ENCODE measurements at regions not wholly inside any gene's neighbourhood (a gene's known extent, or its start where the extent isn't known, plus 50 kb on each side); places are given as distances from the start of the nearest gene placed in this dataset.

GRCh38 chr5:125604104-125604503 lies 819.1 kb upstream of the GRAMD2B start:
- Histone ChIP-seq H3K23ac (ENCODE audit: low read length) (no peak overlapping the region), H2BK120ac (ENCODE audit: insufficient read depth, low read length, poor library complexity) (no peak overlapping the region), H3K14ac (ENCODE audit: low read length) (no peak overlapping the region), H3K27me3 (ENCODE audit: insufficient read depth, low read length) (no peaks in the 10 kb centered on the region), H3K9me3 (ENCODE audit: insufficient read depth, low read depth, low read length) (no peaks in the 10 kb centered on the region), H3K36me3 (ENCODE audit: control insufficient read depth in 1 of 2, insufficient read depth in 2 of 2, low read length in 2 of 2) (no peaks in the 10 kb centered on the region), H3K18ac (ENCODE audit: low read length) (no peak overlapping the region), H2BK12ac (ENCODE audit: low read length) (no peak overlapping the region), H3K79me1 (ENCODE audit: low read length) (no peaks in the 10 kb centered on the region), H3K4me3 (ENCODE audit: low read depth, low read length) (no peak overlapping the region), H3K4ac (ENCODE audit: low read depth, low read length) (no peak overlapping the region), H3K79me2 (ENCODE audit: control insufficient read depth, insufficient read depth, low read length, poor library complexity) (no peaks in the 10 kb centered on the region), H2AK5ac (ENCODE audit: low read length) (no peak overlapping the region), H3K4me2 (ENCODE audit: low read length) (no peak overlapping the region), H3K9ac (ENCODE audit: low read length) (no peak overlapping the region), H3K4me1 (ENCODE audit: control insufficient read depth in 1 of 2, insufficient read depth in 2 of 2, low read length in 2 of 2) (no peaks in the 10 kb centered on the region), H4K8ac (ENCODE audit: low read depth, low read length) (no peak overlapping the region), H3K27ac (ENCODE audit: low read depth, low read length) (no peak overlapping the region), H2AFZ (ENCODE audit: insufficient read depth, low read length, poor library complexity) (no peak overlapping the region), H4K12ac (ENCODE audit: low read depth, low read length) (no peak overlapping the region), H2BK5ac (ENCODE audit: low read depth, low read length, poor library complexity) (no peak overlapping the region), H4K91ac (ENCODE audit: low read depth, low read length) (no peak overlapping the region)
- no CpG with 5 or more reads among the region's 3 CpGs for WGBS (ENCODE audit: extremely low coverage, insufficient coverage, insufficient read length)
- no peak for DNase-seq

DNA sequence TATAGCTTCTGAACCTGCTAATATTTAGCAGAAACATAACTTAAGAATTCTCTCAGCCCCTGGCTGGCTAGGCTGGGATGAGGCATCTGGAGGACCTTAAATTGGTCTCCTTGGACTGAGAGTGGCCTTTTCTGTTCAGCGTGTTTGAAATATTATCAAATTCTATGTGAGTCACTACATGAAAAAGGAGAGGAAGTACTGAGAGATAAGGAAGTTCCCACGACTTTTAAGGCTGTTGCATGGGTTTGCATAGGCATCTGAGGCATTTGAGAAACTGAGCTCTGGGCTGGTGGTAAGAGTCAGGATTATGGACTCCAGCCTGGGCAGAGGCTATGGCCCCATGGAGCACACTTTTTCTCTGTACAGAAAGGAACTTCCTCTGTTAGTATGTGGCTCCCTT lies 816.2 kb upstream of the GRAMD2B start:
- H3K27me3 ChIP-seq (ENCODE audit: insufficient read depth, low read length) = no peaks in the 10 kb centered on the region
- no peak overlapping the region for H3K14ac ChIP-seq (ENCODE audit: low read length)
- no peak overlapping the region for H3K4me3 ChIP-seq (ENCODE audit: low read depth, low read length)
- no peak overlapping the region for H3K4ac ChIP-seq (ENCODE audit: low read depth, low read length)
- DNase-seq = peak in 1 of 2 donors; percentile 41
- H3K79me1 ChIP-seq (ENCODE audit: low read length) = no peaks in the 10 kb centered on the region
- no peak overlapping the region for H2AK5ac ChIP-seq (ENCODE audit: low read length)
- no peaks in the 10 kb centered on the region for H3K79me2 ChIP-seq (ENCODE audit: control insufficient read depth, insufficient read depth, low read length, poor library complexity)
- no CpG with 5 or more reads among the region's 2 CpGs for WGBS (ENCODE audit: extremely low coverage, insufficient coverage, insufficient read length)
- H3K9me3 ChIP-seq (ENCODE audit: insufficient read depth, low read depth, low read length) = no peaks in the 10 kb centered on the region
- no peak overlapping the region for H2BK5ac ChIP-seq (ENCODE audit: low read depth, low read length, poor library complexity)
- H3K4me2 ChIP-seq (ENCODE audit: low read length) = no peak overlapping the region
- no peak overlapping the region for H2BK12ac ChIP-seq (ENCODE audit: low read length)
- H3K36me3 ChIP-seq (ENCODE audit: control insufficient read depth in 1 of 2, insufficient read depth in 2 of 2, low read length in 2 of 2) = no peaks in the 10 kb centered on the region
- H4K12ac ChIP-seq (ENCODE audit: low read depth, low read length) = no peak overlapping the region
- H3K27ac ChIP-seq (ENCODE audit: low read depth, low read length) = no peak overlapping the region
- H4K91ac ChIP-seq (ENCODE audit: low read depth, low read length) = no peak overlapping the region
- H3K4me1 ChIP-seq (ENCODE audit: control insufficient read depth in 1 of 2, insufficient read depth in 2 of 2, low read length in 2 of 2) = no peaks in the 10 kb centered on the region
- no peak overlapping the region for H3K9ac ChIP-seq (ENCODE audit: low read length)
- no peak overlapping the region for H3K23ac ChIP-seq (ENCODE audit: low read length)
- H2AFZ ChIP-seq (ENCODE audit: insufficient read depth, low read length, poor library complexity) = no peak overlapping the region
- no peak overlapping the region for H4K8ac ChIP-seq (ENCODE audit: low read depth, low read length)
- H2BK120ac ChIP-seq (ENCODE audit: insufficient read depth, low read length, poor library complexity) = no peak overlapping the region
- no peak overlapping the region for H3K18ac ChIP-seq (ENCODE audit: low read length)

DNA sequence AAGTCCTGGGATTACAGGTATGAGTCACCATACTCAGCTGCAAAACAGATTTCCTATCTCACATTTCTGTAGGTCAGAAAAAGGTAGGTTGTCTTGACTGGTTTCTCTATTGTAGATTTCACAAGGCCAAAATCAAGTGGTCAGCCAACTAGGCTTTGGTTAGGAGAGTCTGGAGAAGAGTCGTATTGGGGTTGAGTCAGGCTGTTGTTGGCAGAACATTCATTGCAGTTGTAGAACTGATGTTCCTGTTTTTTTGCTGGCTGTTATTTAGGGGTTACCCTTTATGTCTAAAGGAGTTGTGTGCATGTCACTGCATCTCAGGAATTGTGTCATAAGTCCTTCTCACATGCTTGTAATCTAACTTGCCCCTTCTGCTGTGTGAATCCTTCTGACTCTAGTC lies 814.2 kb upstream of the GRAMD2B start:
- no peaks in the 10 kb centered on the region for H3K79me2 ChIP-seq (ENCODE audit: control insufficient read depth, insufficient read depth, low read length, poor library complexity)
- H3K9me3 ChIP-seq (ENCODE audit: insufficient read depth, low read depth, low read length) = no peaks in the 10 kb centered on the region
- WGBS (ENCODE audit: extremely low coverage, insufficient coverage, insufficient read length) = no CpG with 5 or more reads among the region's 1 CpG

GRCh38 chr5:125610892-125611291 lies 812.3 kb upstream of the GRAMD2B start:
- H3K27me3 ChIP-seq (ENCODE audit: insufficient read depth, low read length) = no peaks in the 10 kb centered on the region
- H3K36me3 ChIP-seq (ENCODE audit: control insufficient read depth in 1 of 2, insufficient read depth in 2 of 2, low read length in 2 of 2) = no peaks in the 10 kb centered on the region
- no peak overlapping the region for H2AK5ac ChIP-seq (ENCODE audit: low read length)
- H3K27ac ChIP-seq (ENCODE audit: low read depth, low read length) = no peak overlapping the region
- H3K4me3 ChIP-seq (ENCODE audit: low read depth, low read length) = no peak overlapping the region
- H4K12ac ChIP-seq (ENCODE audit: low read depth, low read length) = no peak overlapping the region
- H3K9me3 ChIP-seq (ENCODE audit: insufficient read depth, low read depth, low read length) = no peaks in the 10 kb centered on the region
- H3K4ac ChIP-seq (ENCODE audit: low read depth, low read length) = no peak overlapping the region
- H2BK120ac ChIP-seq (ENCODE audit: insufficient read depth, low read length, poor library complexity) = no peak overlapping the region
- H2BK5ac ChIP-seq (ENCODE audit: low read depth, low read length, poor library complexity) = no peak overlapping the region
- no peak overlapping the region for H4K8ac ChIP-seq (ENCODE audit: low read depth, low read length)
- no CpG with 5 or more reads among the region's 2 CpGs for WGBS (ENCODE audit: extremely low coverage, insufficient coverage, insufficient read length)
- no peaks in the 10 kb centered on the region for H3K4me1 ChIP-seq (ENCODE audit: control insufficient read depth in 1 of 2, insufficient read depth in 2 of 2, low read length in 2 of 2)
- H3K79me1 ChIP-seq (ENCODE audit: low read length) = no peaks in the 10 kb centered on the region
- no peak overlapping the region for H4K91ac ChIP-seq (ENCODE audit: low read depth, low read length)
- DNase-seq = no peak
- no peak overlapping the region for H2AFZ ChIP-seq (ENCODE audit: insufficient read depth, low read length, poor library complexity)
- no peak overlapping the region for H2BK12ac ChIP-seq (ENCODE audit: low read length)
- no peak overlapping the region for H3K14ac ChIP-seq (ENCODE audit: low read length)
- no peak overlapping the region for H3K23ac ChIP-seq (ENCODE audit: low read length)
- no peak overlapping the region for H3K9ac ChIP-seq (ENCODE audit: low read length)
- no peaks in the 10 kb centered on the region for H3K79me2 ChIP-seq (ENCODE audit: control insufficient read depth, insufficient read depth, low read length, poor library complexity)
- H3K4me2 ChIP-seq (ENCODE audit: low read length) = no peak overlapping the region
- H3K18ac ChIP-seq (ENCODE audit: low read length) = no peak overlapping the region

More for the DNA sequence above, 814.2 kb upstream of the GRAMD2B start:
- Histone ChIP-seq H2AK5ac (ENCODE audit: low read length) (no peak overlapping the region), H2AFZ (ENCODE audit: insufficient read depth, low read length, poor library complexity) (no peak overlapping the region), H2BK120ac (ENCODE audit: insufficient read depth, low read length, poor library complexity) (no peak overlapping the region), H2BK12ac (ENCODE audit: low read length) (no peak overlapping the region), H3K27me3 (ENCODE audit: insufficient read depth, low read length) (no peaks in the 10 kb centered on the region), H4K91ac (ENCODE audit: low read depth, low read length) (no peak overlapping the region), H3K4me2 (ENCODE audit: low read length) (no peak overlapping the region), H3K4me1 (ENCODE audit: control insufficient read depth in 1 of 2, insufficient read depth in 2 of 2, low read length in 2 of 2) (no peaks in the 10 kb centered on the region), H4K8ac (ENCODE audit: low read depth, low read length) (no peak overlapping the region), H4K12ac (ENCODE audit: low read depth, low read length) (no peak overlapping the region), H3K18ac (ENCODE audit: low read length) (no peak overlapping the region), H3K23ac (ENCODE audit: low read length) (no peak overlapping the region), H3K4ac (ENCODE audit: low read depth, low read length) (no peak overlapping the region), H3K36me3 (ENCODE audit: control insufficient read depth in 1 of 2, insufficient read depth in 2 of 2, low read length in 2 of 2) (no peaks in the 10 kb centered on the region), H3K79me1 (ENCODE audit: low read length) (no peaks in the 10 kb centered on the region), H3K4me3 (ENCODE audit: low read depth, low read length) (no peak overlapping the region), H2BK5ac (ENCODE audit: low read depth, low read length, poor library complexity) (no peak overlapping the region), H3K14ac (ENCODE audit: low read length) (no peak overlapping the region), H3K9ac (ENCODE audit: low read length) (no peak overlapping the region), H3K27ac (ENCODE audit: low read depth, low read length) (no peak overlapping the region)
- DNase-seq = peak in 1 of 2 donors; percentile 34
